ENCODE measurements at regions not wholly inside any gene's neighbourhood (a gene's known extent, or its start where the extent isn't known, plus 50 kb on each side); places are given as distances from the start of the nearest gene placed in this dataset.

GRCh38 chrX:125436855-125437254, 117.2 kb downstream of the TEX13C start:
- peak; percentile 50 for TF ChIP-seq CTCF (IDR thresholded peaks at IDR 0.05; ENCODE audit: low read length)
- no peak for TF ChIP-seq EZH2 (optimal IDR thresholded peaks at IDR 0.05; ENCODE audit: low read depth, low read length)

All from MM.1S (cell line).